ENCODE measurements at regions not wholly inside any gene's neighbourhood (a gene's known extent, or its start where the extent isn't known, plus 50 kb on each side); places are given as distances from the start of the nearest gene placed in this dataset.

DNA sequence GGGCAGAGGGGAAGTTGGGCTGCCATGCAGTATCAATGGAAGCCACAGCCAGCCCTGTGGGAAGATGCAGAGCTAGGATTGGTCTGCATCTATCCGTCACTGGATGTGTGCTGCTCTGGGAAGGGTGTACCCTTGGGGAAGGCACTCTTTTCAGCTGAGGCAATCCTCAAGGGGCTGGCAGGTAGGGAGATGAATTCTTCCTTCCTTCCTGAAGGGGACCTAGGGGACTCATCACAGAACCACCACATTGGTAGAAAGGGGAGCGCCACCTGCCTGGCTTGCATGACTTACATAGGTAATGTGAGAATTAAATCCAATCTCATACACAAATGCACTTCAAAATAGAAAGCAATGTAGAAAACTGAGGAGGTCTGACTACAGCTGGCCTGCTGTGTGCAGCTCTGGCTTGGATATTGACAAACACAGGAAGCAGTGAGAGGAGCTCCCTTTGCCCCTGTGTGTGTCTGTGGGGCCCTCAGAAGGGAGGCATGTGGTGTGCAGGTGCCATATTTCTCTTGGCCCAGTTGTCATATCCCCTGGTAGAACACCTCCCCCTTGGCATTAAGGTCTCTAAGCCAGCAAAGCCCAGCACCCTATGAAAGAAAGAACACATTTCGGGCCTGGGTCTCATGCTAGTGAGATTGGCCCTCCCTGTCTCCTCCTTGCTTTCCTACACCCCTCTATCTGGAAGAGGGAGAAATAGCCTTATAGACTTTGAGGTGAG lies 260.3 kb upstream of the MOCS1 start:
- no peak for DNase-seq (ENCODE audit: low read depth)

- no peak for DNase-seq (ENCODE audit: low read depth)
These were observed 258.3 kb upstream of the MOCS1 start for GRCh38 chr6:40192516-40192915.

DNA sequence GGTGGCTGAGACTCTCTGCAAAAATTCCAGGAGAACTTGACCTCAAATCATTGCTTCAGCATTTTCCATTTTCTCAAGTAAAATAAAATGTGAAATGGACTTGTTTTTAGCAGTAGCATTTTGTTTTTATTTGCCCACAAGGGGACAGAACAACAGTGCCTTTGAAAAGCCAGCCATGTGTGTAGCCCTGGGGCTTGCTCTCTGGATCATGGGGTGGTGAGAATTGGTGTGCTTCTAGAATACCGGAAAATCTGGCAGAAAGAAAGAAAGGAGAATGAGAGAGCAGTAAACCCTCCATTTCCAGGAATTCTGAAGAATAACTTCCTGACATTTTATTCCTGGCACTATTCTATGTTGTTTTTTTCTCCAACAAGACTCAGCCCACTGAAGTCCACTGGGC lies 254.7 kb upstream of the MOCS1 start:
- no peak for DNase-seq (ENCODE audit: low read depth)

DNA sequence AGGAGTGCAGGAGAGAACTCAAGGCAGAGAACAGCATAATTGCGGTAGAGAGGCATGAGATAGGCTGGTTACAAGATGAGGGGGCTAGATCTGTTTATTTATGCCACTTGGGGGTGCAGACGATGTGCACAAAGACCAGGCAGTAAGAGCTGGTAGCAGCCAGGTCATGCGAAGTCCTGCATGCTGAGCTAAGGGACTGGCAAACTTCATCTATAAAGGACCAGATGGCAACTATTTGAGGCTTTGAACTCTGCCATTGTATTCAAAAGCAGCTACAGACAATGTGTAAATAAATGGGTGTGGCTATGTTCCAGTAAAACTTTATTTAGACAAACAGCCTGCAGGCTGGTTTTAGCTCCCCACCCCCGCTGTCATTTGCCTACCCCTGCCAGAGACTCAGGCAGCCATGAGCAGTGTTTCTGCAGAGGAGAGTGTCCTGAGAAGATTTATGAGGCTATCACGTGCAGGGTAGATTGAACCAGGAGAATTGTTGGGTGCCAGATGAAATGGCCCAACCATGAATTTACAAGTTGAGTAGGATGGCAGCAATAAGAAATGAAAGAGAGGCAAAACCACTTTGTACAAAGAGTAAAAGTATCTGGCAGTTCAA lies 253.4 kb upstream of the MOCS1 start:
- DNase-seq (ENCODE audit: low read depth) = no peak

DNA sequence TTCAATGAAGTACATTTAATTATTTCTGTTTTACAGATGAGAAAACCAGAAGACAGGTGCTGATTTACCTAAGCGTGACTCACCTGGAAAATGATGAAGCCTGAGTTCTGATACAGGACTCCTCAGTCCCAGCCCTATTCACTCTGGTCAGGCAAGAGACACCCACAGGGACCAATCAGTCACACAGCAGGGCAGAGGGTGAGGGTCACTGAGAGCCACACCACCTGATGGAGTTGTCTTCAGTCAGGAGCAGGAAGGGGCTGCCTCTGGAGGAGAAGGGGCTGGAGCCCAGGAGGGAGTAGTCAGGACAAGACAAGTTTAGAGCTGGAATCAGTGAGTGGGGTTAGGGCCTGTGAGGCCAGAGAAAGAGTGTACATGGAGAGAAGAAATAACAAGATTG lies 251.2 kb upstream of the MOCS1 start:
- DNase-seq (ENCODE audit: low read depth) = no peak

- DNase-seq (ENCODE audit: low read depth) = no peak
These were observed 249.6 kb upstream of the MOCS1 start for GRCh38 chr6:40183902-40184301.

DNA sequence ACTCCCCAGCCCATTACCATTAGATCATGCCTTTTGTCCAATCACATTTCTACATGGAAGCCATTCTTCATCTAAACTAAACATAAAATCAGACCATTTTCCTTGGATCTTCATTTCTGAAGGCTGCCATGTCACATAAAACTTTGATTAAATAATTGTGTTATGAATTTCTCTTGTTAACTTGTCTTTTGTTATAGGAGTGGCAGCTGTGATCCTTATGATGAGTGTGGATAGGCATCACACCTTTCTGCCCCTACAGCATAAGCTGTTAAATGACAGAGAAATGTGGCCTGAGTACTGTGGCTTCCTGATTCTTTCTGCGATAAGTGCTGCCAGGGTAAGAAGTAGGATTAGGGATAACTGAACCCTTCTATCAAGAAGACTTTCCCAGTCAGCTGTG lies 247.1 kb upstream of the MOCS1 start:
- DNase-seq (ENCODE audit: low read depth) = no peak

GRCh38 chr6:40180271-40180670 lies 246.0 kb upstream of the MOCS1 start:
- DNase-seq (ENCODE audit: low read depth) = no peak

GRCh38 chr6:40179496-40179895 lies 245.2 kb upstream of the MOCS1 start:
- DNase-seq (ENCODE audit: low read depth) = no peak

GRCh38 chr6:40177598-40177997 lies 243.3 kb upstream of the MOCS1 start:
- no peak for DNase-seq (ENCODE audit: low read depth)

DNA sequence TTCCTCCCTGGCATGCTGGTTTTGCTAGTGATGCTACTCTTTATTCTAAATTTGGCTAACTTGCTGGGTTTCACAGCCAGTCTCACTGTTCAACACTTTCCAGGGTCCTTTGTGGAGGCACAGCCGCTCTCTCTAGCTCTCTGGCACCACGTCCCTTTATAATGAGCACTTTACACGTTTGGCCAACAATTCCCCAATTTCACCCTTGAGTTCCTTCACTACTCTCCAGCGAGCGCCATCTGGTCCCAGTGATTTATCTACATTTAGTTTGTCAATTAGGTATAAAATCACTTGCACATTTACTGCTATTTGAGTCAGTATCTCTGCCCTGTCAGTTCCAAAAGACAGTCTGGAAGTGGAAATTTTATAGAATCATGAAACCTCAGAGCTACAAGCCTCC lies 241.9 kb upstream of the MOCS1 start:
- no peak for DNase-seq (ENCODE audit: low read depth)

DNA sequence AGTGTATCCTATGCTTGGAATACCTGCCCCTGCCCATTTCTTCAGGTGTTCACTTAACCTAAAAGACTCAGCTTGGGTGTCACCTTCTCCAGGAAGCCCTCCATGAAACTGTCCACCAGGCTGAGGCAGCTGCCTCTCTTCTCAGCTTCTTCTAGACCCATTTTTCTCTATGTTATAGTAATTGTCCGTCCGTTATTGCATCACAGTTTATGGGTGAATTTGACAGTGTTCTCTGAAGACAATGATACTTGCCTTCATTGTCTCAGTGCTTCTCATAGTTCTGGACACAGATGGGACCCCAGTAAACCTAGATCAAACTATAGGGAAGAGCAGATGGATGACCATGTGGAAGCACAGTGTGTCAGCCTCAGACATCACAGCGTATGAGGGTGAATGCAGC lies 238.0 kb upstream of the MOCS1 start:
- DNase-seq (ENCODE audit: low read depth) = no peak

DNA sequence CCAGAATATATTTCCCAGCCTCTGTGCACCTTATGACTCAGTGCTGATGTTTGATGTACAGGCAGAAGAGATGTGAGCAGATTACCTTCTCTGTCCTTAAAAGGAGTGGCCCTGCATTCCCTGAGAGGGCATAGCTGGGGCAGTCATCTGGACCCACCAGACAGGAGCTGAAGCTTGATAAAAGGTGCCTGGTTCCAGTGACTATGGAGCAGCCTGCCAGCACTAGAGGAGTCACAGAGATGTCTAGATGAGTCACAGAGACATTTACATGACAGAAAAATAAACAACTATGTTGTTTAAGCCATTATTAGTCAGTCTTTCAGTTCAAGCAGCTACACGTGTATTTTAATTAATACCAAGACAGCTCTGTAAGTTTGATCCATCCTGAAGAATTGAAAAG lies 237.1 kb upstream of the MOCS1 start:
- no peak for DNase-seq (ENCODE audit: low read depth)

DNA sequence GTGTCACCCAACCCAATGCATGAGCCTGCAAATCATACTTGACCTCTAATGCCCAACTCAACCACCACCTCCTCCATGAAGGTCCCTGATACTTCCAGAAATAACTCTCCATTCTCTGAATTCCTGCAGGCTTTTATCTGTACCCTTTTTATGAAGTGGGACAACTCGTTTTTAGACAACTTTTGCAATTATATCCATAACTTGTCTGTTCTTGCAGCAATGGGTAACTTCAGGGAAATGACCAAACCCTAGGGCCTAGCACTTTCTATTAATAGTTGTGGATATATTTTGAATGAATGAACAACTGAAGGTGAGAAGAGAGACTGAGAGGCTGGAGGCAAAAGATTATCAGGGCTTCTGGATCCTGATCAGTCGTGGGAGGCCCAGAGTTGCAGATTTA lies 236.6 kb upstream of the MOCS1 start:
- no peak for DNase-seq (ENCODE audit: low read depth)

- DNase-seq (ENCODE audit: low read depth) = no peak
These were observed 235.6 kb upstream of the MOCS1 start for GRCh38 chr6:40169878-40170277.

GRCh38 chr6:40166963-40167362 lies 232.7 kb upstream of the MOCS1 start:
- no peak for DNase-seq (ENCODE audit: low read depth)

- no peak for DNase-seq (ENCODE audit: low read depth)
These were observed 230.9 kb upstream of the MOCS1 start for GRCh38 chr6:40165036-40165709.

DNA sequence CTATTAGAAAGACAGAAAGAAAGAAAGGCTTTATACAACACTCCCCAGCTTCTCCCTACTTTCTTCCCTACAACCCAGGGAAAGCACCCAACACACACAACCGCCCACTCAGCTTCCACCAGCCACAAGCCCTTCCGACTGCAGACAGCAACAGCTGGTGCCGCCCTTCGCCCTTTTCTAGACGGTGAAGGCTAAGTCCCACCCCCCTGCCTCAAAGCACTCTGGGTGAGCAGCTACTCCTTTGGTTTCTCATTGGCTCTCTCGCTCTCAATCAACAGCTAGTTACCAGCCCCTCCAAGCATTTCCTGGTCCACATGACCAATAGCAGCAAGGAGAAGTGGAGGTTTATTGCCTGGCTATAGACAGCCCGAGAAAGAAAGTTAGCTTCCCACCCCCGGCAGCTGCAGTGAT lies 230.1 kb upstream of the MOCS1 start:
- no peak for DNase-seq (ENCODE audit: low read depth)

DNA sequence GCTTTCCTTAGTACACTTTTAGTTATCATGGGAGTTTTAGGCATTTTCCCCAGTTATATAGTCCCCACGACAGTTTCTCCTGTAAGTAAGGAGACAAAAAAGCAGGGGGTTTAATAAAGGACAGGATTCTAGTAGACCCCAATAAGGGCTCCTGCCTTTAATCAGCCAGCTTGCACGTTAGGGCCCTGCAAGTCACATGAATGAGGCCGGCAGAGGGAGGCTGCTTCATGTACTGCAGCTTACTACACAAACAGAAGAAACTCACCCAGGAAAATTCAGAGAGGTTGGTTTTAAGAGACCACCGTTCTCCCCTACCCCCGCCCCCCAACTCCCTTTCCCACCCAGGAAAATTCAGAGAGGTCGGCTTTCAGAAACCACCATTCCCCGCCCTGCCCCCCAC lies 229.7 kb upstream of the MOCS1 start:
- DNase-seq (ENCODE audit: low read depth) = no peak

GRCh38 chr6:40162074-40162473 lies 227.8 kb upstream of the MOCS1 start:
- no peak for DNase-seq (ENCODE audit: low read depth)

DNA sequence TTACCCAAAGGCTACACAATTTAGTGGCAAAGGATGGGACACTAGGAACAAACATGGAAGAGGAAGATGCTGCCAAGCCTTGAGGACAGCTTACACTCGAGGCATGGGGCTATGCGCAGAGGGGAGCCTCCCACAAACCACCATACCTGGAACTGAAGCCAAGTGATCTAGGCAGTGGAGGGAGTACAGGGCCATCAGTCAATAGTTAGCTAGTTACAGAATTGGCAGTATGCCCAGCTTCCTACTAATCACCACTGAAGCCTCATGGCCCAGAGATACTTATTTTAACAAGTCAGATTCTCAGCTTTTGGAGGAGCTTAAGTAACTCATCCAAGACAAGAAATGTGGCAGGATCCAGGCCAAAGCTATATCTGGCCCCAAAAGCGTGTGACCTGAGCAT lies 226.6 kb upstream of the MOCS1 start:
- DNase-seq (ENCODE audit: low read depth) = no peak

- DNase-seq (ENCODE audit: low read depth) = no peak
These were observed 225.6 kb upstream of the MOCS1 start for GRCh38 chr6:40159865-40160264.

DNA sequence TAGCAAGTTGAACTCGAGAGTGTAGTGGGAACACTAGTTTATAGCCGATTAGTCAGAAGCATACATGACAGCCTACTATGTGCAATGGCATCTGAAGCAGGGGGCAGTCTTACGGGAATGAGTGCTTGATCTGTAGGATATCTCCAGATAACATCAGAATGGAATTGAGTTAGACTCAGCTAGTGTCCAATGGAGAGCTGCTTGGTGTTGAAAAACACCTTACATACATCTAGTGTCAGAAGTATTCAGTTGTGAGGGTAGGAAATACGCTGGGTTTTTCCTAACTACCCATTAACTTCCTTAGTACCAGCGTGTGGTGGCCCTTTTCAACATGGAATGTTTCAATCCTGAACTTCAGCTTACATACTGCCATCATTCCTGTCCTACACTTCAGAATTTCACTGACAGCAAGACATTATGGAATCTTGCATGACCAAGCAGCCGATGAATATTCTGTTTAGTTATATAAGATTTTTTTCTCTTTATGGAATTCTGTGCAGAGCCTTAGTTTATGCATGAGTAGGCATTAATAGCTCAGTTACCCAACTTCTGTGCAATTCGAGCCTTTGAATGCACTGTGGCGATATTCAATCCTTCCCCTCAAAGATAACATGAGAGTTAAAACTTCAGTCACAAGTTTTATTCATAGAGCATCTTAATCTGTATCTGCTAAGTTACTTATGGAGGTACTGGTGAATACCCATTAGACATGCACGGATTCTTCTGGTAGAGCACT lies 218.6 kb upstream of the MOCS1 start:
- DNase-seq (ENCODE audit: low read depth) = no peak
